GM23338 (cell line): ENCODE measurements at regions not wholly inside any gene's neighbourhood (a gene's known extent, or its start where the extent isn't known, plus 50 kb on each side); places are given as distances from the start of the nearest gene placed in this dataset.

Experiments used
- CREB1 ChIP-seq: fragments of 250-450 bp; sonication (Bioruptor Pico); IDR thresholded peaks from 2 replicates; pipeline ENCODE4 v1.5.0; 2020; ENCODE audit warnings: low read depth, mild to moderate bottlenecking, moderate library complexity
- CTCF ChIP-seq, 2 experiments: fragments of 200-600 bp in 1 of 2; sonication (generic) in 1 of 2; conservative IDR thresholded peaks; 2 replicates each; pipeline versions ENCODE4 v1.5.1 to v1.6.1; 2016 to 2017; ENCODE audit warnings: antibody characterized with exemption in 2 of 2, low read depth in 2 of 2, mild to moderate bottlenecking in 2 of 2, moderate library complexity in 1 of 2
- ETS1 ChIP-seq: IDR thresholded peaks from 2 replicates; pipeline ENCODE4 v1.6.1; 2016; ENCODE audit warnings: antibody characterized with exemption
- EZH2 ChIP-seq: fragments of 200-600 bp; sonication (generic); IDR thresholded peaks from one replicate; pipeline ENCODE4 v1.8.0; 2017; ENCODE audit warnings: antibody characterized with exemption, mild to moderate bottlenecking, low read depth; ENCODE audit not compliant: unreplicated experiment
- EZH2phosphoT487 ChIP-seq: fragments of 200-600 bp; sonication (generic); IDR thresholded peaks from one replicate; pipeline ENCODE4 v1.8.1; 2018; ENCODE audit warnings: antibody characterized with exemption; ENCODE audit not compliant: unreplicated experiment
- JUNB ChIP-seq: IDR thresholded peaks from one replicate; pipeline ENCODE4 v1.6.1; 2016; ENCODE audit warnings: antibody characterized with exemption; ENCODE audit not compliant: unreplicated experiment
- NANOG ChIP-seq: IDR thresholded peaks from 2 replicates; pipeline ENCODE4 v1.6.1; 2016; ENCODE audit warnings: antibody characterized with exemption, borderline replicate concordance
- POLR2AphosphoS5 ChIP-seq: IDR thresholded peaks from 2 replicates; pipeline ENCODE4 v1.6.1; 2016; ENCODE audit warnings: antibody characterized with exemption, low read depth
- REST ChIP-seq: IDR thresholded peaks from one replicate; pipeline ENCODE4 v1.6.1; 2018; ENCODE audit warnings: antibody characterized with exemption; ENCODE audit not compliant: unreplicated experiment
- TF ChIP-seq, protein P1 (sequence below): fragments of 250-450 bp; sonication (Bioruptor Pico); IDR thresholded peaks from 2 replicates; pipeline ENCODE4 v1.5.0; 2020; ENCODE audit warnings: mild to moderate bottlenecking, moderate library complexity

GRCh38 chr1:105632342-105633196, 1423.9 kb upstream of the PRMT6 start:
- no peak for TF ChIP-seq CTCF (conservative IDR thresholded peaks at IDR 0.05; ENCODE audit: low read depth in 2 of 2)
- TF ChIP-seq EZH2phosphoT487: no peak
- no peak for TF ChIP-seq JUNB
- no peak for TF ChIP-seq REST
- TF ChIP-seq EZH2: no peak
- no peak for TF ChIP-seq ETS1
- no peak for TF ChIP-seq POLR2AphosphoS5
- TF ChIP-seq CREB1 (CRISPR knock-in tag): no peak
- TF ChIP-seq, protein P1, sequence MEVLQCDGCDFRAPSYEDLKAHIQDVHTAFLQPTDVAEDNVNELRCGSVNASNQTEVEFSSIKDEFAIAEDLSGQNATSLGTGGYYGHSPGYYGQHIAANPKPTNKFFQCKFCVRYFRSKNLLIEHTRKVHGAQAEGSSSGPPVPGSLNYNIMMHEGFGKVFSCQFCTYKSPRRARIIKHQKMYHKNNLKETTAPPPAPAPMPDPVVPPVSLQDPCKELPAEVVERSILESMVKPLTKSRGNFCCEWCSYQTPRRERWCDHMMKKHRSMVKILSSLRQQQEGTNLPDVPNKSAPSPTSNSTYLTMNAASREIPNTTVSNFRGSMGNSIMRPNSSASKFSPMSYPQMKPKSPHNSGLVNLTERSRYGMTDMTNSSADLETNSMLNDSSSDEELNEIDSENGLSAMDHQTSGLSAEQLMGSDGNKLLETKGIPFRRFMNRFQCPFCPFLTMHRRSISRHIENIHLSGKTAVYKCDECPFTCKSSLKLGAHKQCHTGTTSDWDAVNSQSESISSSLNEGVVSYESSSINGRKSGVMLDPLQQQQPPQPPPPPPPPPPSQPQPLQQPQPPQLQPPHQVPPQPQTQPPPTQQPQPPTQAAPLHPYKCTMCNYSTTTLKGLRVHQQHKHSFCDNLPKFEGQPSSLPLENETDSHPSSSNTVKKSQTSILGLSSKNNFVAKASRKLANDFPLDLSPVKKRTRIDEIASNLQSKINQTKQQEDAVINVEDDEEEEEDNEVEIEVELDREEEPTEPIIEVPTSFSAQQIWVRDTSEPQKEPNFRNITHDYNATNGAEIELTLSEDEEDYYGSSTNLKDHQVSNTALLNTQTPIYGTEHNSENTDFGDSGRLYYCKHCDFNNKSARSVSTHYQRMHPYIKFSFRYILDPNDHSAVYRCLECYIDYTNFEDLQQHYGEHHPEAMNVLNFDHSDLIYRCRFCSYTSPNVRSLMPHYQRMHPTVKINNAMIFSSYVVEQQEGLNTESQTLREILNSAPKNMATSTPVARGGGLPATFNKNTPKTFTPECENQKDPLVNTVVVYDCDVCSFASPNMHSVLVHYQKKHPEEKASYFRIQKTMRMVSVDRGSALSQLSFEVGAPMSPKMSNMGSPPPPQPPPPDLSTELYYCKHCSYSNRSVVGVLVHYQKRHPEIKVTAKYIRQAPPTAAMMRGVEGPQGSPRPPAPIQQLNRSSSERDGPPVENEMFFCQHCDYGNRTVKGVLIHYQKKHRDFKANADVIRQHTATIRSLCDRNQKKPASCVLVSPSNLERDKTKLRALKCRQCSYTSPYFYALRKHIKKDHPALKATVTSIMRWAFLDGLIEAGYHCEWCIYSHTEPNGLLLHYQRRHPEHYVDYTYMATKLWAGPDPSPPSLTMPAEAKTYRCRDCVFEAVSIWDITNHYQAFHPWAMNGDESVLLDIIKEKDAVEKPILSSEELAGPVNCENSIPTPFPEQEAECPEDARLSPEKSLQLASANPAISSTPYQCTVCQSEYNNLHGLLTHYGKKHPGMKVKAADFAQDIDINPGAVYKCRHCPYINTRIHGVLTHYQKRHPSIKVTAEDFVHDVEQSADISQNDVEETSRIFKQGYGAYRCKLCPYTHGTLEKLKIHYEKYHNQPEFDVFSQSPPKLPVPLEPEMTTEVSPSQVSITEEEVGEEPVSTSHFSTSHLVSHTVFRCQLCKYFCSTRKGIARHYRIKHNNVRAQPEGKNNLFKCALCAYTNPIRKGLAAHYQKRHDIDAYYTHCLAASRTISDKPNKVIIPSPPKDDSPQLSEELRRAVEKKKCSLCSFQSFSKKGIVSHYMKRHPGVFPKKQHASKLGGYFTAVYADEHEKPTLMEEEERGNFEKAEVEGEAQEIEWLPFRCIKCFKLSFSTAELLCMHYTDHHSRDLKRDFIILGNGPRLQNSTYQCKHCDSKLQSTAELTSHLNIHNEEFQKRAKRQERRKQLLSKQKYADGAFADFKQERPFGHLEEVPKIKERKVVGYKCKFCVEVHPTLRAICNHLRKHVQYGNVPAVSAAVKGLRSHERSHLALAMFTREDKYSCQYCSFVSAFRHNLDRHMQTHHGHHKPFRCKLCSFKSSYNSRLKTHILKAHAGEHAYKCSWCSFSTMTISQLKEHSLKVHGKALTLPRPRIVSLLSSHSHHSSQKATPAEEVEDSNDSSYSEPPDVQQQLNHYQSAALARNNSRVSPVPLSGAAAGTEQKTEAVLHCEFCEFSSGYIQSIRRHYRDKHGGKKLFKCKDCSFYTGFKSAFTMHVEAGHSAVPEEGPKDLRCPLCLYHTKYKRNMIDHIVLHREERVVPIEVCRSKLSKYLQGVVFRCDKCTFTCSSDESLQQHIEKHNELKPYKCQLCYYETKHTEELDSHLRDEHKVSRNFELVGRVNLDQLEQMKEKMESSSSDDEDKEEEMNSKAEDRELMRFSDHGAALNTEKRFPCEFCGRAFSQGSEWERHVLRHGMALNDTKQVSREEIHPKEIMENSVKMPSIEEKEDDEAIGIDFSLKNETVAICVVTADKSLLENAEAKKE (CRISPR knock-in tag): no peak
- no peak for TF ChIP-seq NANOG
